HG03064 (cell line): ENCODE measurements at regions not wholly inside any gene's neighbourhood (a gene's known extent, or its start where the extent isn't known, plus 50 kb on each side); places are given as distances from the start of the nearest gene placed in this dataset.
"Not testable (repeated sequence)": the region's sequence is repeated elsewhere in the genome, so short reads cannot be mapped to it uniquely, and the experiment has no call there.

ENCODE experiments used
- ATAC-seq: cut with Tn5 transposase; IDR thresholded peaks from one replicate; pipeline ENCODE4 v1.9.1; 2021; ENCODE audit warnings: low read depth; ENCODE audit not compliant: unreplicated experiment

GRCh38 chr13:80903911-80904310 is 563.0 kb upstream of the SPRY2 start:
- no peak for ATAC-seq

- ATAC-seq: no peak
Observed at GRCh38 chr13:80901530-80901929, 560.6 kb upstream of the SPRY2 start.

- ATAC-seq: no peak
Observed at GRCh38 chr13:80901111-80901510, 560.2 kb upstream of the SPRY2 start.

- no peak for ATAC-seq
Observed at GRCh38 chr13:80900561-80900960, 559.6 kb upstream of the SPRY2 start.

- ATAC-seq: not testable (repeated sequence)
Observed at GRCh38 chr13:80897641-80898040, 556.7 kb upstream of the SPRY2 start.

- ATAC-seq: no peak
Observed at GRCh38 chr13:80894917-80895316, 554.0 kb upstream of the SPRY2 start.

- ATAC-seq: no peak
Observed at GRCh38 chr13:80889829-80890228, 548.9 kb upstream of the SPRY2 start.

GRCh38 chr13:80888390-80888789 is 547.5 kb upstream of the SPRY2 start:
- ATAC-seq: no peak

- no peak for ATAC-seq
Observed at GRCh38 chr13:80884056-80884785, 543.3 kb upstream of the SPRY2 start.

- no peak for ATAC-seq
Observed at GRCh38 chr13:80883545-80883944, 542.6 kb upstream of the SPRY2 start.

- ATAC-seq: no peak
Observed at GRCh38 chr13:80881942-80882445, 541.1 kb upstream of the SPRY2 start.

GRCh38 chr13:80881495-80881894 is 540.6 kb upstream of the SPRY2 start:
- ATAC-seq: no peak

- ATAC-seq: no peak
Observed at GRCh38 chr13:80881034-80881433, 540.1 kb upstream of the SPRY2 start.

GRCh38 chr13:80877944-80878241 is 537.0 kb upstream of the SPRY2 start:
- ATAC-seq: no peak

GRCh38 chr13:80877209-80877943 is 536.5 kb upstream of the SPRY2 start:
- no peak for ATAC-seq

- peak; percentile 85 for ATAC-seq
Observed at GRCh38 chr13:80873589-80873988, 532.7 kb upstream of the SPRY2 start.

GRCh38 chr13:80871971-80872370 is 531.0 kb upstream of the SPRY2 start:
- ATAC-seq: not testable (repeated sequence)

- no peak for ATAC-seq
Observed at GRCh38 chr13:80871481-80871880, 530.6 kb upstream of the SPRY2 start.

GRCh38 chr13:80870186-80870585 is 529.3 kb upstream of the SPRY2 start:
- ATAC-seq: no peak

- ATAC-seq: no peak
Observed at GRCh38 chr13:80866921-80867320, 526.0 kb upstream of the SPRY2 start.

GRCh38 chr13:80865329-80865728 is 524.4 kb upstream of the SPRY2 start:
- ATAC-seq: no peak

- no peak for ATAC-seq
Observed at GRCh38 chr13:80862456-80862855, 521.5 kb upstream of the SPRY2 start.
